ENCODE measurements at regions not wholly inside any gene's neighbourhood (a gene's known extent, or its start where the extent isn't known, plus 50 kb on each side); places are given as distances from the start of the nearest gene placed in this dataset.
"Not testable (repeated sequence)": the region's sequence is repeated elsewhere in the genome, so short reads cannot be mapped to it uniquely, and the experiment has no call there.

DNA sequence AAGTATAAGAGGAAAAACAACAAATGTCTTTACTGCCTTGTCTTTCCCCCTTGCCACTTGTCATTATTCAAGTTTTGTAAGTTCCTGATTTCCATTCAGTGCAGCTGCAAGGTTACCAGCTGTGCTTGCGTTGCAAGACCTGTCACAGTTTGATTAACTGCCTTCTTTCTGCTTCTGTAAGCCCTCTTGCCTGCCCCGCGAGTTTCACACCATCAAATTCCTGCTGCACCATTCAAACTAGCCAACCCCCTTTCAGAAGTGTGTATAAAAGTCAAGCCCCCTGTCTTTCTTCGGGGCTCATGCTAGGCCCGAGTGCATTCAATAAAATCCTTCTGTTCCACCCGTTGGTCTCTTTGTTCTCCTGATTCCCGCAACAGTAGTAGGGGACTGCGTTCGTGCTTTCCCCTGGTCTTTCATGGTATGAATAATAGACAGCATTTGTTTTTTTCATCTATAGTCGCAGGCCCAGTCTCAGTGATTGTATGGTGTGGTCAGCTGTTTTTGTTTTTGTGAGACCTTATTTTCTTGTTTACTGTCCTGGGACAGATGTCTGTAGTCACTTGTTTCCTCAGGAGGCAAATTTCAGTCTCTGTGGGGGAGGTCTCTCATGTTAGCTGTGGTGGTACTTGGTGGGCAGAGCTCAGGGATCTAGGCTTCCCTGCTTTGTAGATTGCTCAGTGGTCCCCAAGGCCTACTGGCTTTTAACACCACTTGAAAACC lies 159.1 kb upstream of the NOTCH2NLA start:
- TF ChIP-seq, protein P1, sequence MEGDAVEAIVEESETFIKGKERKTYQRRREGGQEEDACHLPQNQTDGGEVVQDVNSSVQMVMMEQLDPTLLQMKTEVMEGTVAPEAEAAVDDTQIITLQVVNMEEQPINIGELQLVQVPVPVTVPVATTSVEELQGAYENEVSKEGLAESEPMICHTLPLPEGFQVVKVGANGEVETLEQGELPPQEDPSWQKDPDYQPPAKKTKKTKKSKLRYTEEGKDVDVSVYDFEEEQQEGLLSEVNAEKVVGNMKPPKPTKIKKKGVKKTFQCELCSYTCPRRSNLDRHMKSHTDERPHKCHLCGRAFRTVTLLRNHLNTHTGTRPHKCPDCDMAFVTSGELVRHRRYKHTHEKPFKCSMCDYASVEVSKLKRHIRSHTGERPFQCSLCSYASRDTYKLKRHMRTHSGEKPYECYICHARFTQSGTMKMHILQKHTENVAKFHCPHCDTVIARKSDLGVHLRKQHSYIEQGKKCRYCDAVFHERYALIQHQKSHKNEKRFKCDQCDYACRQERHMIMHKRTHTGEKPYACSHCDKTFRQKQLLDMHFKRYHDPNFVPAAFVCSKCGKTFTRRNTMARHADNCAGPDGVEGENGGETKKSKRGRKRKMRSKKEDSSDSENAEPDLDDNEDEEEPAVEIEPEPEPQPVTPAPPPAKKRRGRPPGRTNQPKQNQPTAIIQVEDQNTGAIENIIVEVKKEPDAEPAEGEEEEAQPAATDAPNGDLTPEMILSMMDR (IDR thresholded peaks at IDR 0.05), result not testable (repeated sequence)
- TF ChIP-seq POLR2A (IDR thresholded peaks at IDR 0.05), result not testable (repeated sequence)

All from vagina (tissue), 2 donors.